ENCODE measurements at regions not wholly inside any gene's neighbourhood (a gene's known extent, or its start where the extent isn't known, plus 50 kb on each side); places are given as distances from the start of the nearest gene placed in this dataset.
"Not testable (repeated sequence)": the region's sequence is repeated elsewhere in the genome, so short reads cannot be mapped to it uniquely, and the experiment has no call there.

GRCh38 chr21:13923175-13923574 lies 287.6 kb downstream of the LIPI start:
- DNase-seq (ENCODE audit: low read depth), result not testable (repeated sequence)

GRCh38 chr21:13921455-13921854 lies 289.3 kb downstream of the LIPI start:
- not testable (repeated sequence) for DNase-seq (ENCODE audit: low read depth)

GRCh38 chr21:13907385-13907784 lies 297.8 kb downstream of the POTED start:
- not testable (repeated sequence) for DNase-seq (ENCODE audit: low read depth)

DNA sequence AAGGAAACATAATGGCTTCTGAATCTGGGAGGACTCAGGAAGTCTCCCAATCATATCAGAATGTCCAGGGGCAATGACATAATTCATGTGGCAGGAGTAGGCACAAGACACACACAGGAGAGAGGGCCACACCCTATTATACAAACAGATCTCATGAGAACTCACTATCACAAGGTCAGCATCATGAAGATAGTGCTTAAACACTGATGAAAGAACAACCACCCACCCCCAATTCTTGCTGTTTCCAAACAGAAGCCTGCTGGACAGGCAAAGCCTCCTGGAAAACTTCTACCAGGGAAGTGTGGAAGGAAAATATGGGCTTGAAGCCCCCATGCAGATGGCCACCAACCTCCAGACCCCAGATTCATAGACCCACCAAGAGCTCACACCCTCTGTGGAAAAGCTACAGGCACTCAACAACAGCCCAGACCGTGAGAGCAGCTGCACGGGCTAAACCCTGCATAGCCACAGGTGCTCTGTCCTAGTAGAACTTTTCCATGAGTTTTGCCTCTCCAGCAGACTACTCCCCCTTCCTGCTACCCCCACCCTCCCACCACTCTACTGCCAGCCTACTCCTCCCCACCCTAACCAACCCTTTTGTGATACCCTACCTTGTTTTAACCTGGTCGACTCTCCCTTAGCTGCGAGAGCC lies 287.1 kb downstream of the POTED start:
- DNase-seq (ENCODE audit: low read depth), result not testable (repeated sequence)

DNA sequence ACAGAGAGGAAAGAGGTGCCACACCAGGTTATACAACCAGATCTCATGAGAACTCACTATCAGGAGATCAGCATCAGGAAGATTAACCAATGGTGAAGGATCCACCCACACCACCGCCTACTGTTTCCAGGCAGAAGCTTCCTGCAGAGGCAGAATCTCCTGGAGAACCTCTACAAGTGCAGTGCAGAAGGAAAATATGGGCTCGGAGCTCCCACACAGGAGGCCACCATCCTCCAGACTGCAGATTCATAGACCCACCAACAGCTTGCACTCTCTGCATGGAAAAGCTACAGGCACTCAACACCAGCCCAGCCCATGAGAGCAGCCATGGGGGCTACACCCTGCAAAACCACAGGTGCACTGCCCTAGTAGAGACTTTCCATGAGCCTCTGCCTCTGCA lies 284.0 kb downstream of the POTED start:
- DNase-seq (ENCODE audit: low read depth), result not testable (repeated sequence)

GRCh38 chr21:13893025-13893424 lies 283.4 kb downstream of the POTED start:
- DNase-seq (ENCODE audit: low read depth), result not testable (repeated sequence)

GRCh38 chr21:13892146-13892751 lies 282.7 kb downstream of the POTED start:
- DNase-seq (ENCODE audit: low read depth), result not testable (repeated sequence)

DNA sequence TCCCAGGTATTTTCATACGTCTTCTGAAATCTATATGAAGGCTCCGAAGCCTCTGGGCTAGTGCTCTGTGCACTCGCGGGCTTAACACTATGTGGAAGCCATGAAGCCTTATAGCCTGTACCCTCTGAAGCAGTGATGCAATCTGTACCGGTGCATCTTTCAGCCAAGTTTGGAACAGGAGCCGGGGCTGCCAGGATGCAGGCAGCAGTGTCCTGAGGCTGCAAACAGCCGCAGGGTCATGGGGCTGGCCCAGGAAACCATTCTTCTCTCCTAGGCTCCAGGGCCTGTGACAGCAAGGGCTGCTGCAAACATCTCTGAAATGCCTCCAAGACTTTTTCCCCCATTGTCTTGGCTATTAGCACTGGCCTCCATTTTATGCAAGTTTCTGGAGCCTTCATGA lies 279.6 kb downstream of the POTED start:
- not testable (repeated sequence) for DNase-seq (ENCODE audit: low read depth)

DNA sequence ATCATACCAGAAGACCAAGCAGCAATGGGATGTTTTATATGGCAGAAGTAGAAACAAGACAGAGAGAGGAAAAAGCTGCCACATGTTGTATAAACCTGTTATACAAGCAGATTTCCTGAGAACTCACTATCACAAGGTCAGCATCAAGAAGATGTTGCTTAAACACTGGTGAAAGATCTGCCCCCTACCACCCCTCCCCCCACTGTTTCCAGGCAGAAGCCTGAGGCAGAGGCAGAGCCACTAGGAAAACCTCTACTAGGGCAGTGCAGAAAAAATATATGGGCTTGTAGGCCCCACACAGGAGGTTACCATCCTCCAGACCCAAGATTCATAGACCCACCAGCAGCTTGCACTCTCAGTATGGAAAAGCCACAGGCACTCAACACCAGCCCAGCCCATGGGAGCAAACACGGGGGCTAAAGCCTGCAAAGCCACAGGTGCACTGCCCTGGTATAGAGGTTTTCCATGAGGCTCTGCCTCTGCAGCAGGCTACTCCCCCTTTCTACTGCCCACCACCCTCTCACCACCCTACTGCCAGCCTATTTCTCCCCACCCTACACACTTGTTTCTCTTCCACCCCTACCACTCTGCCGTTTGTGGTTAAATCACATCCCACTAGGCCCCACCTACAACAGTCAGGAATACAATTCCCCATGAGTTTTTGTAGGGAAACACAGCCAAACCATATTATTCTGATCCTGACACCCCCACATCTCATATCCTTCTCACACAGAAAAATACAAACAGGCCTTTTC lies 274.2 kb downstream of the POTED start:
- not testable (repeated sequence) for DNase-seq (ENCODE audit: low read depth)

DNA sequence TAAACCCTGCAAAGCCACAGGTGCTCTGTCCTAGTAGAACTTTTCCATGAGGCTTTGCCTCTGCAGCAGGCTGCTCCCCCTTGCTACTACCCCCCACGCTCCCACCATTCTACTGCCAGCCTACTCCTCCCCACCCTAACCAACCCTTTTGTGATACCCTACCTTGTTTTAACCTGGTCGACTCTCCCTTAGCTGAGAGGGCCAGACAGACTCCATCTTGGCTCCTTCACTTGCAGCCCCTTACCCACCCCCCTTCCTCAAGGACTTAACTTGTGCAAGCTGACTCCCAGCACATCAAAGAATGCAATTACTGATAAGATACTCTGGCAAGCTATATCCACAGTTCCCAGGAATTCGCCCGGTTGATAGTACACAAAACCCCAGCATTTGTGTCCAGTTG lies 267.9 kb downstream of the POTED start:
- DNase-seq (ENCODE audit: low read depth), result not testable (repeated sequence)

DNA sequence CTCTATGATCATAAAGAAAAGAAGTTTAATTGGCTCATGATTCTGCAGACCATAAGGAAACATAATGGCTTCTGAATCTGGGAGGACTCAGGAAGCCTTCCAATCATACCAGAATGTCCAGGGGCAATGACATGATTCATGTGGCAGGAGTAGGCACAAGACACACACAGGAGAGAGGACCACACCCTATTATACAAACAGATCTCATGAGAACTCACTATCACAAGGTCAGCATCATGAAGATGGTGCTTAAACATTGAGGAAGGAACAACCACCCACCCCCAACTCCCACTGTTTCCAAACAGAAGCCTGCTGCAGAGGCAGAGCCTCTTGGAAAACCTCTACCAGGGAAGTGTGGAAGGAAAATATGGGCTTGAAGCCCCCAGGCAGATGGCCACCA lies 267.4 kb downstream of the POTED start:
- DNase-seq (ENCODE audit: low read depth), result not testable (repeated sequence)

DNA sequence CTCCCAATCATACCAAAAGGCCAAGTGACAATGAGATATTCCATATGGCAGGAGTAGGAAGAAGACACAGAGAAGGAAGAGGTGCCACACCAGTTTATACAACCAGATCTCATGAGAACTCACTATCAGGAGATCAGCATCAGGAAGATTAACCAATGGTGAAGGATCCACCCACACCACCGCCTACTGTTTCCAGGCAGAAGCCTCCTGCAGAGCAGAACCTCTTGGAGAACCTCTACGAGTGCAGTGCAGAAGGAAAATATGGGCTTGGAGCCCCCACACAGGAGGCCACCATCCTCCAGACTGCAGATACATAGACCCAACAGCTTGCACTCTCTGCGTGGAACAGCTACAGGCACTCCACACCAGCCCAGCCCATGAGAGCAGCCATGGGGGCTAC lies 264.4 kb downstream of the POTED start:
- not testable (repeated sequence) for DNase-seq (ENCODE audit: low read depth)

- DNase-seq (ENCODE audit: low read depth), result no peak
Observed at GRCh38 chr21:13854638-13855037, 245.1 kb downstream of the POTED start.

- not testable (repeated sequence) for DNase-seq (ENCODE audit: low read depth)
Observed at GRCh38 chr21:13850808-13851207, 241.2 kb downstream of the POTED start.

GRCh38 chr21:13849489-13849888 lies 239.9 kb downstream of the POTED start:
- not testable (repeated sequence) for DNase-seq (ENCODE audit: low read depth)

GRCh38 chr21:13846718-13847117 lies 237.1 kb downstream of the POTED start:
- DNase-seq (ENCODE audit: low read depth), result not testable (repeated sequence)

GRCh38 chr21:13844574-13844973 lies 235.0 kb downstream of the POTED start:
- DNase-seq (ENCODE audit: low read depth), result not testable (repeated sequence)

DNA sequence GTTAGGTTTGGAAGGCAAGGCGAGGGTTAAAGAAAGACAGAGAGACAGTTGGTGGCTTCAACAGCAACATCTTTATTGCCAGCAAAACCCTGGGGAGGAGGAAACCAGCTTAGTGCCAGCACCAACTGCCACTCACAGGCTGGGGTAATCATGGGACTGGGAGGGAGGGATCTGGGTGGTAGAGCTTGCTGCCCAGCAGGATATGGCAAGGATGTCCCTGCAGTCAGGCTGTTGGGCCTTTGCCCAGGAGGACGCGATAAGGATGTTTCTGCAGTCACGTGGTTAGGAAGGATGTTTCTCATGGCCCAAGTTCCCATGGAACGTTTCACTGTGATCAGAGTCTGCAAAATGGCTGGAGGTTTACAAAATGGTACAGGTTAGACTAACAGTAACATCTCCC lies 233.5 kb downstream of the POTED start:
- DNase-seq (ENCODE audit: low read depth), result not testable (repeated sequence)

- not testable (repeated sequence) for DNase-seq (ENCODE audit: low read depth)
Observed at GRCh38 chr21:13827666-13828065, 218.1 kb downstream of the POTED start.

- DNase-seq (ENCODE audit: low read depth), result no peak
Observed at GRCh38 chr21:13827201-13827600, 217.6 kb downstream of the POTED start.

DNA sequence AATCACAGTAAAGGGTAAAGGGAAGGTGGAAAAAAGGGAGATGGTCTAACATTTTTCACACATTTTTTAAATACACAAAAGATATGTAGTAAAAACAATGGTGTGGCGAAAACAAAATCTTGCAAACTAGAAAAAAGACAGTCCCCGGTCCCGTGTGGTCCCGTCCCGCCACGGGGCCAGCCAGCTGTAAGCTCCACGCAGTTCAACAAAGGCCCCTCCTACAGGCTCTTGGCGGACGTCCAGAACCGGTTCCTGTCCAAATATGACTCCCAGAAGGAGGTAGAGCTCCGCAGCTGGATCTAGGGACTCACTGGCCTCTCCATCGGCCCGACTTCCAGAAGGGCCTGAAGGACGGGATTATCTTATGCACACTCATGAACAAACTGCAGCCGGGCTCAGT lies 216.9 kb downstream of the POTED start:
- DNase-seq (ENCODE audit: low read depth), result not testable (repeated sequence)

DNA sequence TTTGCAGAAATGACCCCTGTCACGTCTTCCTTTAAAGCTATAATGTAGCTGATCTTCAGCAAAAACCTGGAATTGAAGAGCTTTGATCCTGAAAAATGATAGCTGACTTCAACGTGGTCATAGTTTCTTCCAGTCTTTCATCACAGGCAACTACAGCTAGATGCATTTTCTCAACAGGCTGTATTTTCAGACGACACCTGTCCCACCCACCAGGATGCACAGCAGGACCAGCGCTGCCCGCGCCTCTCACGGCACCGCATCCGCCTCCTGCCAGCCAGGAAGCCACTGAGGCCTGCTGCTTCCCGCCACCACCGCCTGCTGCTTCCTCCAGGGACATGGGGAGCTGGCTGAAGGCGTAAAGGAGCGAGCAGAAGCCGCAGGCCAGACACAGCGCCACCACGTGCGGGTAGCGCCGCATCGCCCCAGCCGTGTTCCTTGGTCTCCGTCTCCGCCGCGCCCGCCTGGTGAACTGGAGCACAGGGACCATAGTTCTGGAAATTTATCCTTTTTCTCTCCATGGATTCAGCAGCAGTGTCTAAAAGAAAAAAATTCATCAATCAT lies 215.7 kb downstream of the POTED start:
- not testable (repeated sequence) for DNase-seq (ENCODE audit: low read depth)
